Panc1 (cell line): ENCODE measurements at regions not wholly inside any gene's neighbourhood (a gene's known extent, or its start where the extent isn't known, plus 50 kb on each side); places are given as distances from the start of the nearest gene placed in this dataset.

Source experiments
- CTCF ChIP-seq: fragments of 450-650 bp; IDR thresholded peaks from 2 replicates; pipeline ENCODE4 v1.5.1; 2017; ENCODE audit warnings: mild to moderate bottlenecking
- POLR2AphosphoS5 ChIP-seq: IDR thresholded peaks from 2 replicates; pipeline ENCODE4 v1.6.1; 2012; ENCODE audit warnings: mild to moderate bottlenecking, low read depth, low read length, moderate library complexity
- REST ChIP-seq, 2 experiments: IDR thresholded peaks; 2 replicates each; pipeline ENCODE4 v1.6.1; 2011 to 2012; ENCODE audit warnings: low read depth in 2 of 2, control low read depth in 1 of 2, low read length in 1 of 2, mild to moderate bottlenecking in 1 of 2, moderate library complexity in 1 of 2; ENCODE audit not compliant: insufficient read depth in 1 of 2
- SIN3A ChIP-seq: IDR thresholded peaks from 2 replicates; pipeline ENCODE4 v1.6.1; 2012; ENCODE audit warnings: low read depth, mild to moderate bottlenecking, low read length, moderate library complexity, borderline replicate concordance; ENCODE audit not compliant: insufficient read depth
- TCF7L2 ChIP-seq: IDR thresholded peaks from 2 replicates; pipeline ENCODE4 v1.6.1; 2011; ENCODE audit warnings: mild to moderate bottlenecking, low read depth, low read length, inconsistent platforms

GRCh38 chr2:104452558-104452957 is 401.4 kb upstream of the POU3F3 start:
- TF ChIP-seq SIN3A (no peak), CTCF (no peak), POLR2AphosphoS5 (no peak), TCF7L2 (no peak), REST (IDR thresholded peaks at IDR 0.05; ENCODE audit: insufficient read depth in 1 of 2, low read depth in 2 of 2, low read length in 1 of 2) (no peak)
